ENCODE measurements at regions not wholly inside any gene's neighbourhood (a gene's known extent, or its start where the extent isn't known, plus 50 kb on each side); places are given as distances from the start of the nearest gene placed in this dataset.
"Not testable (repeated sequence)": the region's sequence is repeated elsewhere in the genome, so short reads cannot be mapped to it uniquely, and the experiment has no call there.

GRCh38 chr4:167903291-167903721 is 189.0 kb upstream of the ANXA10 start:
- no peak for DNase-seq (ENCODE audit: low spot score)
- no peak overlapping the region for H3K27ac ChIP-seq
- no peak for TF ChIP-seq CTCF (IDR thresholded peaks at IDR 0.05)
- H3K4me3 ChIP-seq = no peak overlapping the region

GRCh38 chr4:167906851-167907250 is 185.5 kb upstream of the ANXA10 start:
- TF ChIP-seq CTCF (IDR thresholded peaks at IDR 0.05) = no peak
- Histone ChIP-seq H3K27ac (no peak overlapping the region), H3K4me3 (no peak overlapping the region)
- no peak for DNase-seq (ENCODE audit: low spot score)

GRCh38 chr4:167908816-167909215 is 183.5 kb upstream of the ANXA10 start:
- no peak overlapping the region for H3K27ac ChIP-seq
- TF ChIP-seq CTCF (IDR thresholded peaks at IDR 0.05) = no peak
- no peak for DNase-seq (ENCODE audit: low spot score)

GRCh38 chr4:167912535-167912934 is 179.8 kb upstream of the ANXA10 start:
- H3K27ac ChIP-seq; DNase-seq (ENCODE audit: low spot score); H3K4me3 ChIP-seq: not testable (repeated sequence)

More at GRCh38 chr4:167908816-167909215, 183.5 kb upstream of the ANXA10 start:
- no peak overlapping the region for H3K4me3 ChIP-seq

GRCh38 chr4:167918077-167918476 is 174.3 kb upstream of the ANXA10 start:
- no peak for TF ChIP-seq CTCF (IDR thresholded peaks at IDR 0.05)
- Histone ChIP-seq H3K27ac (no peak overlapping the region), H3K4me3 (no peak overlapping the region)
- no peak for DNase-seq (ENCODE audit: low spot score)

GRCh38 chr4:167930166-167930565 is 162.2 kb upstream of the ANXA10 start:
- no peak for TF ChIP-seq CTCF (IDR thresholded peaks at IDR 0.05)

GRCh38 chr4:167934216-167934615 is 158.1 kb upstream of the ANXA10 start:
- DNase-seq (ENCODE audit: low spot score) = no peak
- TF ChIP-seq CTCF (IDR thresholded peaks at IDR 0.05) = no peak
- H3K4me3 ChIP-seq = no peak overlapping the region
- H3K27ac ChIP-seq = no peak overlapping the region

More at GRCh38 chr4:167930166-167930565, 162.2 kb upstream of the ANXA10 start:
- Histone ChIP-seq H3K27ac (no peak overlapping the region), H3K4me3 (no peak overlapping the region)
- no peak for DNase-seq (ENCODE audit: low spot score)

All from coronary artery (tissue), 2 donors.